NCI-H2196 treated with DMSO at 0.1 percent for 48 hours (cell line): ENCODE measurements at regions not wholly inside any gene's neighbourhood (a gene's known extent, or its start where the extent isn't known, plus 50 kb on each side); places are given as distances from the start of the nearest gene placed in this dataset.
"Not testable (repeated sequence)": the region's sequence is repeated elsewhere in the genome, so short reads cannot be mapped to it uniquely, and the experiment has no call there.

Experiments
- DNase-seq: peaks from one replicate; lab custom pipeline; 2025; ENCODE audit not compliant: unreplicated experiment; lab: John Stamatoyannopoulos, UW

DNA sequence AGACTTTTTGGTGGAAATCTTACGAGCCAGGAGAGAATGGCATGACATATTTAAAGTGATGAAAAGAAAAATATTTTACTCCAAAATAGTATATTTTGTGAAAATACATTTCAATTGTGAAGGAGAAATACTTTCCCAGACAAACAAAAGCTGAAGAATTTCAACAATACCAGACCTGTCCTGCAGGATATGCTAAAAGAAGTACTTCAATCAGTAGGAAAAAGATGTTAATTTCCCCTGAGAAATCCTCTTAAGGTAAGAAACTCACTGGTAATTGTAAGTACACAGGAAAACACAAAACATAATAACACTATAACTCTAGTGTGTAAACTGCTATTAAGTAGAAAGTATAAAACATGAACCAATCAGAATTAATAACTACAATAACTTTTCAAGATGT, 341.8 kb upstream of the GJE1 start:
- DNase-seq, result no peak

DNA sequence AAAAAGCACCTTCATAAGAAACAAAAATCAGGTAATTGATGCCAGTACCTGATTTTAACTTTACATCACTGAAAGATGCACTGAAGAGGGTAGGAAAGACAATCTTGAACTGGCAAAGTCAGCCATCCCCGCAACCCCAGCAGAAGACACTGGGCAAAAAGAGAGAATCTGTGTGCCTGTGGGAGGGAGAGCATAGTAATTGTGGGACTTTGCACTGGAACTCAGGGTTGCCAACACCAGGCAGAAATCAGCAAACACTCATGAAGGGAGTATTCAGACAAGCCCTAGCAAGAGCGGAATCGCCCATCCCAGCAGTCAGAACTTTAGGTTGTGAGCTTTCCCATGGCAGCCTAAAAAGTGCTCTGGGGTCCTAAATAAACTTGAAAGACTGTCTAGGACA, 344.6 kb upstream of the GJE1 start:
- no peak for DNase-seq

DNA sequence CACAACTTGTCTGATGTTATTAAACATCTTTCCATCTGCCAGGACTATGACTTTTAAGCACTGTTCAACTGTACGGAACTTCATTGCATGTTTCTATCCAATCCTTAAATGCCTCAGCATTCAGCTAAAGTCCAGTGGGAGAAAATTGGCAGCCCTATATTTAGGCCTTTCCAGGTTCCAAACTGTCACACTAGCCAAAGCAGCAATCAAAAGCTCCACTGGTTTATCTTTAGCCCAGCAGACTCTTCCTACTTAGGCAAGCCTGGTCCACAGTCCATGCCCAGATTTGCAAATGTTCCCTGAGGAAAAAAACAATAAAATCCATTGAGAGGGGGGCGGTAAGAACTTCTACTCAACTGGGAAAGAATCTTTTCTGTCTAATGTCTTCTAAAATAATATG, 349.1 kb upstream of the GJE1 start:
- DNase-seq, result no peak

DNA sequence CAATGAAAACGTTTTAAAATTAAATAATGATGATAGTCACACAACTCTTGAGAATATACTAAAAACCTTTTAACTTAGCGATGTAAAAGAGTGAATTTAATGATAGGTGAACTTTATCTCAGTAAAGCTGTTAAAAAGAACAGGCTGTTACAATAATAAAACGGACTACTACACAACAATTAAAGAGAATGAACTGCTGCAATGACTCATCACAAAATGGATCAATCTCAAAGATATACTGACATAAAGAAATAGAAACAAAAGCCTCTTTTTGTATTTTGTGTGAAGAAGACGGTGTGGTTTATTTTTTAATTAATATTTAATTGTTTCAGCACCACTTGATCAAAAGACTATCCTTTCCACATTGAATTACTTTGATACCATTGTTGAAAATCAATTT, 352.4 kb upstream of the GJE1 start:
- DNase-seq, result no peak

DNA sequence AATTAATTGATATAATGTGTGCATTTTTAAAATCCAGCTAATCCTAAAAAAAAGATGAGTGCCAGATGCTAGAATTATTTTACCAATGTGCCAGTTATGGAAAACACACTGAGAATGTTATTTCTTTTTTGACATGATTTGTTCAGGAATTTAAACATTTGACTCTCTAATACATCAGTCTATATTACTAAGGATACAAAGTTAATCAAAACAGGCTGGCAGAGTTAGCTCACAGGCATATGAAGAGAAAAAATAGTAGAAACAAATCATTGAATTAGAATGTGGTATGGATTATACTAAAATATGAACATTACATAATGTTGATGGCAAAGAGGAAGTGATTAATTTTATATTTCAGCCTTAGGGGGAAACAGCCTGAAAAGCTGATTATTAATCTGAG, 368.3 kb upstream of the GJE1 start:
- no peak for DNase-seq

DNA sequence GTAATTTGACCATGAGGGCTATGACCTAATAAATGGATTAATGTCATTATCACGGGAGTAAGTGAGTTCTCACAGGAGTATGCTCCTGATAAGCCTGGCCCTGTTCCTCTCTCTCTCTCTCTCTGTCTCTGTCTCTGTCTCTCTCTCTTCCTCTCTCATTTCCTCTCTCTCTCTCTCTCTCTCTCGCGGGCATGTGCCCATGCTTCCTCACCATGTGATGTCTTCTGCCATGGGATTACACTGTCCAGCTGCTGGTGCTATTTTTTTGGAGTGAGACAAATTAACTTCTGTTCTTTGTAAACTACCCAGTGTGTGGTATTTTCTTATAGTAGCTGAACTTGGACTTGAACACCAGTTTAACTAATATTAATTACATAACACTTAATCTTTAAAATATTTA, 374.3 kb upstream of the GJE1 start:
- DNase-seq, result no peak

DNA sequence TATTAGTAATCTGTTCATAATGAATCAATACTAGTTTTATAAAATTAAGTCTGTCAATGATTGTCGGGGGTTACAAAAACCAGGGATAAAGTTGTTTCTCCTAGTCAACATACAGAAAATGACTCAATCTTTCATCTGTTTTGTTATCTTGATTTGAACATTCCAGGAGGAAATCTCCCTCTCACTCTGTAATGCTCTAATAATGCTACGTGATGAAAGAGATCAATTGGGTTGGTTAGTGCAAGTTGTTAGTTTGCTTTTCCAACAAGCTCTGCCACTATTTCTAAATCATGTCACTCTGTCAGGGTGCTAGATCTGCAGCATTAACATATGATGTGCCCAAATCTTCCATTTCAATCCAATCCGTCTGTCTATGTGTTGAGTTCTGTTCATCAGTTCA, 379.5 kb upstream of the GJE1 start:
- no peak for DNase-seq

DNA sequence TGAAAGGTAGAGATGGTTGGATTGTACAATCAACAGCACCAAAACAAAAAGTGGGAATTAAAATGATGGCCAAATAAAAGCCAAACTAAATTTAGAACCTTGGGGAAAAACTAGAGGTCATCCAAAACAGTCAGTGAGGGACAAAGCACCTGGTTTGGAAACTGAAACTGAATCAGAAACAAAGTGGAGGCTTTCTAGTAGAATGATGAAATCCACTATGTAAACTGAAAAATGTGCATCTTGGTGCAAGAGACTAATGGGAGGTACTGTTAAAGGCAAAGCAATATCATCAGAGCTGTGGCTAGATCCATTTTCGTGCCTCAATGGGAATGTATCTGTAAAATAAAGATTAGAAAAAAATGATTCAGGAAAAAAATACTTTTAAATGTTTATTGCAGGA, 380.0 kb upstream of the GJE1 start:
- no peak for DNase-seq

DNA sequence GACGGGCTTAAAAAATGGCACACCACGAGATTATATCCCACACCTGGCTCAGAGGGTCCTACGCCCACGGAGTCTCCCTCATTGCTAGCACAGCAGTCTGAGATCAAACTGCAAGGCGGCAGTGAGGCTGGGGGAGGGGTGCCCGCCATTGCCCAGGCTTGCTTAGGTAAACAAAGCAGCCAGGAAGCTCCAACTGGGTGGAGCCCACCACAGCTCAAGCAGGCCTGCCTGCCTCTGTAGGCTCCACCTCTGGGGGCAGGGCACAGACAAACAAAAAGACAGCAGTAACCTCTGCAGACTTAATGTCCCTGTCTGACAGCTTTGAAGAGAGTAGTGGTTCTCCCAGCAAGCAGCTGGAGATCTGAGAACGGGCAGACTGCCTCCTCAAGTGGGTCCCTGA, 386.4 kb upstream of the GJE1 start:
- DNase-seq, result not testable (repeated sequence)

DNA sequence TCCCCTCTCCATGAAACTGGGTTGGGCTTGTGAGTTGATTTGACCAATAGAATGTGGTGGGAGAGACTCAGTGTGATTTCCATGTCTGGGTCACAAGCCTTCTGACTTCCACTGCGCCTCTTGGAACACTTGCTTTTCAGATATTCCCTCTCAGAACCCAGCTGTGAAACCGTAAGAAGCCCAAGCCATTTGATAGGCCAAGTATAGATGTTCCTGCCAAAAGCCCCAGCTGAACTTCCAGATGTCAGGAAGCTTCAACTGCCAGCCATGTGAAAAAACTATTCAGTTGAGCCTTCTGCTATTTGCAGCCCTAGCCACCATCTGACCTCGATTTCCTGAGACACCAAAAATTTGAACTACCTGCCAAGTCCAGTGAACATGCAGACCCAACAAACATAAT, 387.8 kb upstream of the GJE1 start:
- no peak for DNase-seq

DNA sequence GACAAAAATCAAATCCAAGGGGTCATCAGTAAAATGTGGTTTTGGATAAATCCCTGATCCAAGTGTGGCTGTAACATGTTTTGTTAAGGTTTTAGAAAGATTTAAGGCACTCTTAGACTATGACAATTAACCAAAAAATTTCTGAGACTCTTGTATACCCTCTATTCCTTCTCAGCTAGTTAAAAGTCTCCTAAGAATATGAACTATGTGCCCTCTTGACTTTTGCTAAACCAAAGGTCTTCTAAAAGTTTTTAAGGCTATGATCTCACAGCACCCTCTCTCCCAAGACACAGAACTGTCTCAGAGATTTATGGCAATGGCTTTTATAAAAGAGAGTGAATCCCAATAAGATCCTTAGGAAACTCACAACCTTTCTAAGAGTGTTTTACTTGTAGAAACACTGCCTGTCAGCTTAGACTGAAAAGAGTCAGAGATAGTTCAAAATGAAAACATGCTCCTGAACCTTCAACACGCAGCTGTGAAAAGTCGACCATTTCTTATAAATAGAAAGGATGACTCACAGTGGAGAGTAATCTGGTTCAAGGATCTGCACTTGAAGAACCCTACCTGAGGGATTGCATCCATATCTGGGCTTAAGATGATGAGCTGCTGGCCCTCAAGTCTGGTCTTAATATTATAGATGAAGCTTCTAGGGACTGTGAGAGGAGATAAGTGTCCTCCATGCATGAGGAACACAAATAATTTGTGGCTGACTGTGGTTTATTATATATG, 388.4 kb upstream of the GJE1 start:
- DNase-seq, result no peak

DNA sequence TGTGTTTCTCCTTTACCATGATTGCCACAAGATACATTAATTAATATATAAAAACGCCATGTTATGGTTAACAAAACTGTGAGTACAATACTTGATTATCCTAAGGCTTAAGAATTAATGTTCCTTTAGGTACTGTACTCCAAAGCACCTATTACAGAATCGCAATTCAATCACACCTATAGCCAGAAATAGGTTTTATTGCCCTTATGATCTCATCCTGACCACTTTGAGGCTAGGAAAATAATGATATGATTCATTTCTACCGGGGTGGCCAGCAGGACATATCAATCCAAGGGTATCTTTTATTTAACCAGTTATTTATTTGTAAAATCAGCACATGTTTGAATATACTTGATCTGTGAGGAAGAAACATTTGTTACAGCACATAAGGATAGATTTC, 396.6 kb upstream of the GJE1 start:
- no peak for DNase-seq

DNA sequence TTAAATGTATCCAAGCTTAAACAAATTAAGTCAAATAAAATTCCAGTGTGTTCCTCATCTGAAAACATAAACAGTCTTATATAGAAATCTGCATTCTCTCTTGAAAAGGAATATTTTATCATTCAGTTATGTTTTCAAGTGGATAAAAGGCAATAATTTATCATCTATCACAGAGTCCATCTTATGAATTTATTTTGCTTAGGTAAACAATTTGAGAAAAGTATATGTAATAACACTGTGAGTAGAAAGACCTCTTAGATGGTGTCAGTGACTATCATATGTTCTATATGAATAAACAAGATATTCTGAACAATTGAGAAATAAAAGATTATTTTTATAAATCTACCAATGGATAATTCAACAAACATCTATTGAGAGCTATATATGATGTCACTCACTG, 397.6 kb upstream of the GJE1 start:
- DNase-seq, result no peak

DNA sequence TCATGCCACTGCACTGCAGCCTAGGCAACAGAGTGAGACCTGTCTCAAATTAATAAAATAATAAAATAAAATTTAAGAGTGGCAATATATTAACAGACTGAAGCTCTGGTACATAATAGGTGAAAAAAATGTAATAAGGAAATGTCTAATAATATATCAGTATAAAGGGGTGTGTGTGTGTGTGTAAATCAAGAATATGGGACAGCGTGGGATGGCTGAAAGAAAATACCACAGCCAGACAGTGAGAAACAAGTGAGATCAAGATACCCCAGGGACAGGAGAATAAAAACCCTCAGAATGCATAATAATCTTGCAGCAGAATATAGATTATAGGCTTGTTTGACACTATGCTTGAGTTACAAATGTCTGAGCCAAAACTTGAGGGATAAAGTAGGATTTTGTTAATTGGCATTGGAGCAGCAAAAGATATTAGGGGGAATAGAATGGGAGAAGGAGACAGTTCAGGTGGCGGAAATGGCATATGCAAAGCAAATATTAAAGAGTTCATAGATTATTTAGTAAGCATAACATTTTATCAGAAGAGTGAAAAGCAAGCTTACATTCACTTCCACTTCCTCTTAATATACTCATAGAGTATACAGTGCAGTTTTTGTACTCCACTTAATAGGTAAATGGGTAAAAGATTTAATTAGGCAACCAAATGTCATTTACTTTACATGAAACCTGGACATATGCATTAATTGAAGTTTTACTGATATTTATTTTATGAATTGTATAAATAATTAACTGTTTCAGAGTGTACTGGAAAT, 398.5 kb upstream of the GJE1 start:
- no peak for DNase-seq

DNA sequence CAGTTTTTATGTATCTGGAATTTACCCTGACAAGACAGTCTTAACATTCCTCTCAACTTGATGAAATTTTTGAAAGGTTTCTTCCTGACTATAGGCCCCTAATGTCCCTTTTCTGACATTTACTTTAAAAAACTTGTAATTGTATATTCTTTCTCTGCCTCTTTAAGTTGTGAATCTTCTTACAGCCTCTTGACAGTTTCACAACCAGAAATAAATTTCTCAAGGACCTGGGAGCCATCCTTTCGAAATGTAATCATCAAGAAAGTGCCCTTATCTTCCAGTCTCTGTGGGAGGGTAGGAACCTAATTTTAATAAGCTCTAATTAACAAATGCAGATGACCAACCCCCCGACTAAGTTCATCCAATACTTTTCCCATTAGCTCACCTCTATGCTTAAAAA, 403.6 kb upstream of the GJE1 start:
- DNase-seq, result no peak

DNA sequence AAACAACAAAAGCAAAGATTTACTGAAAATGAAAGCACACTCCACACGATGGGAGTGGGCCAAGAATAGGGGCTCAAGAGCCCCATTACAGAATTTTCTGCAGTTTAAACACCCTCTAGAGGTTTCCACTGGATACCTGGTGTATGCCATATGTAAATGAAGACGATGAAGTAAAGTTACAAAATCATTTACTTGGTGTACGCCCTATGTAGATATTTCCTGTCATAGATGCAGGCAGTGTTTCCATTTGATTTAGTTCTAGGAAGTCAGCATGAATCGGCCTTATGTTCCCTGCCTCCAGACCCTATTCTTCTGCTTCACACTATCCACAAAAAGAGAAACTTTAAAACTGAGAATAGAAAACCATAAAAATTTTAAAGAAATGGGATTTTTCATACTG, 404.4 kb upstream of the GJE1 start:
- no peak for DNase-seq

DNA sequence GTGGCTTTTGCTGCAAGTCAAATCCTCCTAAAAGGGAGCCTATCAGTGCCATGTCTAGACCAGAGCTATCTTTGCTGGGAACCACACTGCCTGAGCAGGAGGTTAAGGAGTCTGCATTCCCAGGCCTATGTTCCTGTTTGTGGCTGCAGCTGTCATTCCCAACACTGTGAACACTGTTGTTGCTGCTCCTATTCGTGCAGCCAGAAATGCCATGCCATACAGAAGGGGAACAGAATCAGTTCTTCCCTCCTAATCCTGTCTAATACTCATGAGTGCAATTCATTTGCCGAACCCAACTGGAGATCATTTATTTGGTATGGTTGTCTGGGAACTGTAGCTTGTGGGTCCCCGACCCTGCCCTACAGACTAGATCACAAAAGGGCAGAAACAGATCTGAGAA, 406.5 kb upstream of the GJE1 start:
- no peak for DNase-seq

DNA sequence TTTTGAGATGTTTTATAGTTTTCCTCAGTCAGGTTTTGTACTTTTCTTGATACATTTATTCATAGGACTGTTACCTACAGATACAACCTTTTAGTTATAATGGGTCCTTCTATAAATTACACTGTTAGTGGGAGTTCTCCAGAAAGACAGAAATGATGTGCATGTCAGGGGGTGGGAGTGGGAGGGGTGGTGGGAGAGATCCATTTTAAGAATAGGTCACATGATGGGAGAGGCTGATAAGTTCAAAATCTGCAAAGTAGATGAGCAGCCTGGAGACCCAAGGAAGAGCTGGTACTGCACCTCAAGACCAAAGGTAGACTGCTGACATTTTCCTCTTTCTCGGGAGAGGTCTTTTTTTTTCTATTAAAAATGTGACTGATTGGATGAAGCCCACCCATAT, 408.0 kb upstream of the GJE1 start:
- no peak for DNase-seq

DNA sequence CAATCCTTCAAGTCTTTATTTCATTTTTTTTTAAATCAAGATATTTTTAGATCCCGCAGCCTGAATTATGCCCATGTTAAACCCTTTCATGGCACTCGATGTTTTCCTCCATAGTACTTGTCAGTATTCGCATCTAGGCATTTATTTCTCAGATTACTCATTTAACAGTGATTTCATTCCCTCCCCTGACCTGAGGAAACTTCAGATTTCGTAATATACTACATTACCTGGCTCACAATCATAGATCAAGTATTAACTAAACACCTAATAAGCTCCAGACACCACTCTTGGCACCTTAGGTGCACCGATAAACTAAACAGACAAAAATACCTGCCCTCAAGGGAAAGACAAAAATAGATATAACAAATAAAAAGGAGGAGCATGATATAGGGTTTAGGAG, 413.2 kb upstream of the GJE1 start:
- DNase-seq, result no peak

DNA sequence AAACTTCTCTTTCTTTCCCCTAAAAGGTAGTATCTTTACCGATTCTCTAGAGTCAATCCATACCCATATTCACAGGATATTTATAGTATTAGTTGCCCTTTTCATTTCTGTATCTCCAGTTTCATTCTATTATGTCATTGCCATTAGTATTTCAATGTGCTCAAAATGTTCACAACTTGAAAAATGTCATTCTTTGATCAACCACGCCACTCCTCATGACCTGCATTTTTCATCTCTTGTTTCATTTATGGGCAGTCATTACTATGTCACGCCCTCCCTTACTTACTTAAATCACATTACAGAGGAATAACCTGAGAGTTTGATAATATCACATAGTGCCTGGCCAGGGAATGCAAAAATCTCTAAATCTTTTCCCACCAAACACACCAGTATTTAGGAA, 427.3 kb upstream of the GJE1 start:
- DNase-seq, result no peak

DNA sequence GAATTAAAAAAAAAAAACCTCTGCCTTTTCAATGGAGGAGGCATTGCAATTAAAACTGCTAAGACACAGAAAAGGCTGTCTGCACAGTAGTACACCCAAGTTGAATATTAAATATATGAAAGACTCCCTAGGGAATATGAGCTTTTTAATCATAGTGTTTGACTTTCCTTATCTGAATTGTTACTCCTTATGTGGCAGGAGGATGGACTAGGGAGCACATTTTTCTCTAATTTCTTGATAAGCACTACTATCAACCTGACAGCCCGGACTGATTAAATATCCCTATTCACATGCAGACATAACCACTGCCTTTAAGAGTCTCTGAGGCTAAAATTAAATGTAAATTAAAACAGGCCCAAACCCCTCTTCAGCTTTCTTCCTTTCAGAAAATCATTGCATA, 428.6 kb upstream of the GJE1 start:
- no peak for DNase-seq

DNA sequence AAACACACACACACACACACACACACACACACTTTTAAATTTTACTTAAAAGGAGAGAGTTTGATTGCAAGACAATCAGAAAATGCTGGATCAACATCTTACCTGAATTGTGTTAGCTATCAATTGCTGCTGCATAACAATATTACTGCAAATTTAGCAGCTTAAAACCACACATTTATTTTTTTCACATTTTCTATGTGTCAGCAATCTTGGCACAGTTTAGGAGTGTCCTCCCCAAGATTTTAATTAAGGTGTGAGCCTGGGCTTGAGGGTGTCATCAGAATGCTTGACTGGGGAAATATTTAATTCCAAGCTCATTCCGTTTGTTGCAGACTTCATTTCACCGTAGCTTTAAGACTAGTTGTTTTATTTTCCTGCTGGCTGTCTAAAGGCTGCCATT, 431.0 kb upstream of the GJE1 start:
- no peak for DNase-seq

DNA sequence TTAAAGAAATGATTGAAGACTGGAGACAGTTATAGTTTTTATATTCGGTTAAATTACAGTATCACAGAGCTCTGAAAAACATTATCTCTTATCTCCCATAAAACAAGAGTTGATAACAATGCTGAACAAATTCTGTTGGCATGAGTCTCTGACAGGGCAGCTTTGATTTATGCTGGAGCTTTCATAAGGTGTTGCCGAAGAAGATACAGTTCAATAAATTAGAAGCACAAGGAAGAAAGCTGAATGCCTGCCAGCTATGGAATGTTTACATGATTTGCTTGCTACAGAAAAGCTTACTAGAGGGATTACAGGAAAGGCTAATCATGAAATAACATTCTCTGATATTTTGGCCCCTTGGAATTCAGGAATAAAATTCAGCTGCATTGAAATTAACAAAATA, 431.9 kb upstream of the GJE1 start:
- no peak for DNase-seq
